ENCODE measurements at regions not wholly inside any gene's neighbourhood (a gene's known extent, or its start where the extent isn't known, plus 50 kb on each side); places are given as distances from the start of the nearest gene placed in this dataset.

DNA sequence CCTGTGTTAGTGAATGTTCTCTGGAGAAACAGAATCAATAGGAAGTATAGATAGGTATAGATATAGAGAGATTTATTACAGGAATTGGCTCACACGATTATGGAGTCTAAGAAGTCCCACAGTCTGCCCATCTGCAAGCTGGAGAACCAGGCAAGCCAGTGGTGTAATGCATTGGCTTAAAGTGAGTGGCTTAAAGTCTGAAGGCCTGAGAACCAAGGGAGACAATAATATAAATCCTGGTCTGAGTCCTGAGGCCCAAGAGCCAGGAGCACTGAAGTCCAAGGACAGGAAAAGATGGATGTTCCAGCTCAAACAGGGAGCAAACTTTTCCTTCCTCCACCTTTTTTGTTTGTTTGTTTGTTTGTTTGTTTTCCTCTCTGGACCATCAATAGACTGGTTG lies 131.2 kb upstream of the LRFN2 start:
- FAIRE-seq (no peak), DNase-seq (ENCODE audit: extremely low read depth in 1 of 4, low spot score in 3 of 4) (no peak), ATAC-seq (no peak)
- H3K9me3 ChIP-seq (replicated peaks; ENCODE audit: control insufficient read depth, insufficient read depth, low read depth, low read length): peaks cover 6% of the 10 kb centered on the region; the same call in 1 of the 2 replicates
- H3K4me1 ChIP-seq (replicated peaks in 1 of 2; ENCODE audit: control insufficient read depth in 2 of 2, insufficient read depth in 2 of 2, low read length in 2 of 2): peaks cover 32 to 34% of the 10 kb centered on the region in 2 experiments; a peak in 4 of 5 replicates
- ChIA-PET CTCF (ENCODE audit: low intra/inter-chr PET ratio) (no interaction called here), POLR2A (no interaction called here)
- H2AFZ ChIP-seq (ENCODE audit: low read depth, low read length): no peak overlapping the region
- H3K79me2 ChIP-seq (ENCODE audit: control insufficient read depth, insufficient read depth, low read length): no peaks in the 10 kb centered on the region
- BruUV-seq (replicated peaks): no TSS peak
- no peak overlapping the region for H3K9ac ChIP-seq (ENCODE audit: insufficient read depth in 1 of 2, low read depth in 2 of 2, low read length in 2 of 2)
- 5% methylated on average over 1 of the region's 1 CpG for WGBS (ENCODE audit: insufficient coverage, low coverage, missing lambda C conversion rate)
- in situ Hi-C loops (cut with MboI) (no loop called here), intact Hi-C loops (cut with micrococcal nuclease) (no loop called here)
- no peak overlapping the region for H3K4me2 ChIP-seq (ENCODE audit: insufficient read depth, low read length)
- H3K27ac ChIP-seq (ENCODE audit: extremely low read depth, low read depth, low read length): no peak overlapping the region
- H3K4me3 ChIP-seq: no peak overlapping the region
- no peaks in the 10 kb centered on the region for H3K9me1 ChIP-seq (ENCODE audit: control insufficient read depth, insufficient read depth, low read length)
- H4K20me1 ChIP-seq (replicated peaks; ENCODE audit: control insufficient read depth, insufficient read depth, low read length): no peaks in the 10 kb centered on the region
- H3K27me3 ChIP-seq (ENCODE audit: control insufficient read depth in 2 of 2, insufficient read depth in 2 of 2, low read length in 2 of 2): peaks cover 0 to 3% of the 10 kb centered on the region in 2 experiments; a peak in 1 of 5 replicates
- no peaks in the 10 kb centered on the region for H3K36me3 ChIP-seq (ENCODE audit: control insufficient read depth, insufficient read depth, low read length)
- TF ChIP-seq NCOA6 (IDR thresholded peaks at IDR 0.05): no peak
- TF ChIP-seq KLF1 (tag; IDR thresholded peaks at IDR 0.05): no peak
- no peak for TF ChIP-seq PCBP1 (IDR thresholded peaks at IDR 0.05; ENCODE audit: low read depth, low read length, poor library complexity, severe bottlenecking)
- no peak for TF ChIP-seq CBFA2T3 (IDR thresholded peaks at IDR 0.05)
- TF ChIP-seq, protein P1, sequence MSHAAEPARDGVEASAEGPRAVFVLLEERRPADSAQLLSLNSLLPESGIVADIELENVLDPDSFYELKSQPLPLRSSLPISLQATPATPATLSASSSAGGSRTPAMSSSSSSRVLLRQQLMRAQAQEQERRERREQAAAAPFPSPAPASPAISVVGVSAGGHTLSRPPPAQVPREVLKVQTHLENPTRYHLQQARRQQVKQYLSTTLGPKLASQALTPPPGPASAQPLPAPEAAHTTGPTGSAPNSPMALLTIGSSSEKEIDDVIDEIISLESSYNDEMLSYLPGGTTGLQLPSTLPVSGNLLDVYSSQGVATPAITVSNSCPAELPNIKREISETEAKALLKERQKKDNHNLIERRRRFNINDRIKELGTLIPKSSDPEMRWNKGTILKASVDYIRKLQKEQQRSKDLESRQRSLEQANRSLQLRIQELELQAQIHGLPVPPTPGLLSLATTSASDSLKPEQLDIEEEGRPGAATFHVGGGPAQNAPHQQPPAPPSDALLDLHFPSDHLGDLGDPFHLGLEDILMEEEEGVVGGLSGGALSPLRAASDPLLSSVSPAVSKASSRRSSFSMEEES (CRISPR knock-in tag; IDR thresholded peaks at IDR 0.05): no peak
- no peak for TF ChIP-seq ZNF12 (CRISPR knock-in tag; IDR thresholded peaks at IDR 0.05)
- no peak for TF ChIP-seq TBL1XR1 (IDR thresholded peaks at IDR 0.05; ENCODE audit: low read length in 2 of 2)
- TF ChIP-seq, protein P2, sequence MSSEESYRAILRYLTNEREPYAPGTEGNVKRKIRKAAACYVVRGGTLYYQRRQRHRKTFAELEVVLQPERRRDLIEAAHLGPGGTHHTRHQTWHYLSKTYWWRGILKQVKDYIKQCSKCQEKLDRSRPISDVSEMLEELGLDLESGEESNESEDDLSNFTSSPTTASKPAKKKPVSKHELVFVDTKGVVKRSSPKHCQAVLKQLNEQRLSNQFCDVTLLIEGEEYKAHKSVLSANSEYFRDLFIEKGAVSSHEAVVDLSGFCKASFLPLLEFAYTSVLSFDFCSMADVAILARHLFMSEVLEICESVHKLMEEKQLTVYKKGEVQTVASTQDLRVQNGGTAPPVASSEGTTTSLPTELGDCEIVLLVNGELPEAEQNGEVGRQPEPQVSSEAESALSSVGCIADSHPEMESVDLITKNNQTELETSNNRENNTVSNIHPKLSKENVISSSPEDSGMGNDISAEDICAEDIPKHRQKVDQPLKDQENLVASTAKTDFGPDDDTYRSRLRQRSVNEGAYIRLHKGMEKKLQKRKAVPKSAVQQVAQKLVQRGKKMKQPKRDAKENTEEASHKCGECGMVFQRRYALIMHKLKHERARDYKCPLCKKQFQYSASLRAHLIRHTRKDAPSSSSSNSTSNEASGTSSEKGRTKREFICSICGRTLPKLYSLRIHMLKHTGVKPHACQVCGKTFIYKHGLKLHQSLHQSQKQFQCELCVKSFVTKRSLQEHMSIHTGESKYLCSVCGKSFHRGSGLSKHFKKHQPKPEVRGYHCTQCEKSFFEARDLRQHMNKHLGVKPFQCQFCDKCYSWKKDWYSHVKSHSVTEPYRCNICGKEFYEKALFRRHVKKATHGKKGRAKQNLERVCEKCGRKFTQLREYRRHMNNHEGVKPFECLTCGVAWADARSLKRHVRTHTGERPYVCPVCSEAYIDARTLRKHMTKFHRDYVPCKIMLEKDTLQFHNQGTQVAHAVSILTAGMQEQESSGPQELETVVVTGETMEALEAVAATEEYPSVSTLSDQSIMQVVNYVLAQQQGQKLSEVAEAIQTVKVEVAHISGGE (CRISPR knock-in tag; IDR thresholded peaks at IDR 0.05): no peak
- TF ChIP-seq, protein P3, sequence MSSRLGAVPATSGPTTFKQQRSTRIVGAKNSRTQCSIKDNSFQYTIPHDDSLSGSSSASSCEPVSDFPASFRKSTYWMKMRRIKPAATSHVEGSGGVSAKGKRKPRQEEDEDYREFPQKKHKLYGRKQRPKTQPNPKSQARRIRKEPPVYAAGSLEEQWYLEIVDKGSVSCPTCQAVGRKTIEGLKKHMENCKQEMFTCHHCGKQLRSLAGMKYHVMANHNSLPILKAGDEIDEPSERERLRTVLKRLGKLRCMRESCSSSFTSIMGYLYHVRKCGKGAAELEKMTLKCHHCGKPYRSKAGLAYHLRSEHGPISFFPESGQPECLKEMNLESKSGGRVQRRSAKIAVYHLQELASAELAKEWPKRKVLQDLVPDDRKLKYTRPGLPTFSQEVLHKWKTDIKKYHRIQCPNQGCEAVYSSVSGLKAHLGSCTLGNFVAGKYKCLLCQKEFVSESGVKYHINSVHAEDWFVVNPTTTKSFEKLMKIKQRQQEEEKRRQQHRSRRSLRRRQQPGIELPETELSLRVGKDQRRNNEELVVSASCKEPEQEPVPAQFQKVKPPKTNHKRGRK (tag; IDR thresholded peaks at IDR 0.05): no peak
- no peak for TF ChIP-seq SMAD1 (IDR thresholded peaks at IDR 0.05; ENCODE audit: low read depth, low read length, partially characterized antibody)
- TF ChIP-seq ZNF561 (CRISPR knock-in tag; conservative IDR thresholded peaks at IDR 0.05): no peak
- TF ChIP-seq RBFOX2 (IDR thresholded peaks at IDR 0.05; ENCODE audit: low read depth, low read length): no peak
- TF ChIP-seq C11orf30 (IDR thresholded peaks at IDR 0.05; ENCODE audit: low read depth): no peak
- no peak for TF ChIP-seq SMAD2 (IDR thresholded peaks at IDR 0.05; ENCODE audit: low read depth, low read length)
- TF ChIP-seq, protein P4, sequence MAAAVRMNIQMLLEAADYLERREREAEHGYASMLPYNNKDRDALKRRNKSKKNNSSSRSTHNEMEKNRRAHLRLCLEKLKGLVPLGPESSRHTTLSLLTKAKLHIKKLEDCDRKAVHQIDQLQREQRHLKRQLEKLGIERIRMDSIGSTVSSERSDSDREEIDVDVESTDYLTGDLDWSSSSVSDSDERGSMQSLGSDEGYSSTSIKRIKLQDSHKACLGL (CRISPR knock-in tag; IDR thresholded peaks at IDR 0.05; ENCODE audit: borderline replicate concordance, poor library complexity, severe bottlenecking): no peak
- no peak for TF ChIP-seq MXI1 (IDR thresholded peaks at IDR 0.05; ENCODE audit: low read depth, low read length)
